ENCODE measurements at regions not wholly inside any gene's neighbourhood (a gene's known extent, or its start where the extent isn't known, plus 50 kb on each side); places are given as distances from the start of the nearest gene placed in this dataset.
"Not testable (repeated sequence)": the region's sequence is repeated elsewhere in the genome, so short reads cannot be mapped to it uniquely, and the experiment has no call there.

DNA sequence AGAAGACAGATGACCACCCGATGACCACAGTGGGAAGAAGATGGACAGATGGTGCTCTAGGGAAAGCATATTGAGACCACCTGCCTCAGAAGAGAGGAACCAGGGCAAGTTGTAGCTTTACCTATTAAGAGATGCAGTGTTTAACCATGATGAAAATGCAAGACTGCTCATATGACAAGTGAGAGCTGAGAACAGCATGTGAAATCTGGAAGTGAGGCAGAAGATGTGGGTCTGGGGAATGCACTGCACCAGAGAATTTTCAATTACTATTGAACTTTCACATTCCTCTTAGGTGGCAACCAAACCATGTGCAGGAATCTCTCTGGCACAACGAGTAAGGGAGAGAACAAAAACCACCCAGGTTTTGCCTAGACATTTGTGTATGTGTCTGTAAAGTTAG is 184.8 kb upstream of the CRIM1 start:
- DNase-seq (ENCODE audit: low spot score in 2 of 2) = no peak
- FAIRE-seq = no peak

DNA sequence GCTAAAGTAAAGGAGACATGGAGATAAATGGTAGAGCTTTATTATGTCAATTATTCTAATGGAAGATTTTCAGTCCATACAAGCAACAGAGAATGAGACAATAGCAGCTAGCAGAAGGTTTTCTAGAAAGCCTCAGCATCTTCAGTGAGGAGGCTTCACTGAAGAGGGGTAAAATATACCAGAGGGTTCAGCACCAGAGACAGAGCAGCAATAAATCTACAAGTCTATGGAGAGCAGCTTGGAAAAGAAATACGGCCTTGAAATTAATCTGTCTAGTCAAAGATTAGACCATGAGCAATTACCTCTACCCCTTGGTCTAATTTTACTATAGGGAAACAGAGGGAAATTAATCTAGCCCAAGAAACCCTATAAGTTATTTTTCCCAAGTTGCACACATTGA is 185.7 kb upstream of the CRIM1 start:
- no peak for DNase-seq (ENCODE audit: low spot score in 2 of 2)
- no peak for FAIRE-seq

DNA sequence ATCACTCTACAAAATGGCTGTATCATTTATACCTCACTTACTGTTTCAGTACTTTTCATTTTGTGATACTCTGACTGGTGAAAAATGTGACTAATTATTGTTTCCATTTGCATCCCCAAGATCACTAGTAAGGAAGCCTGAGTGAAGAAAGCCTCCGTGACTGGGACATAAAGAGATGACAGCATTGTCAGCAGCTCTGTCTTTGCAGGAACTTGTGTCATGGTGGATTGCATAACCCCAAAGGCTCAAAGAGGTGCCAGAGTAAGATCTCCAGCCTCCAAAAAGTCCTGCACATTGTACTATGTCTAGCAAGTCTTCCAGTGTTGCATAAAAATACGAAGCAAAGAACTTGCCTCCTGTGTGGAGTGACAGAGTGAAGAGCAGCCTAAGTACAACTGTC is 187.5 kb upstream of the CRIM1 start:
- no peak for DNase-seq (ENCODE audit: low spot score in 2 of 2)
- FAIRE-seq = no peak

DNA sequence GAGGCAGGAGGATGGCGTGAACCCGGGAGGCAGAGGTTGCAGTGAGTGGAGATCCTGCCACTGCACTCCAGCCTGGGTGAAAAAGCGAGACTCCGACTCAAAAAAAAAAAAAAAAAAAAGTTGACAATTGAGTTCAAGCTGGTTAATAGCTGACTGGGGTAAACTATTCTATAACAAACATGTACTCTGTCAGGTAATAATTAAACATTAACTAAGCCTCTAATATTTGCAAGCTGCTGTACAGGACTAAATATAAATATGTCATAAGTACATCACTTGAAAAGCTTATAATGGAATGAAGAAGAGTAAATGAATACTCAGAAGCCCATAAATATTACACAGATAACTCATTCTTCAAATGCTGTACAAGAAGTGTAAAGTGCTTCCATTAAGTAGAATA is 190.4 kb upstream of the CRIM1 start:
- FAIRE-seq (no peak), DNase-seq (ENCODE audit: low spot score in 2 of 2) (no peak)

DNA sequence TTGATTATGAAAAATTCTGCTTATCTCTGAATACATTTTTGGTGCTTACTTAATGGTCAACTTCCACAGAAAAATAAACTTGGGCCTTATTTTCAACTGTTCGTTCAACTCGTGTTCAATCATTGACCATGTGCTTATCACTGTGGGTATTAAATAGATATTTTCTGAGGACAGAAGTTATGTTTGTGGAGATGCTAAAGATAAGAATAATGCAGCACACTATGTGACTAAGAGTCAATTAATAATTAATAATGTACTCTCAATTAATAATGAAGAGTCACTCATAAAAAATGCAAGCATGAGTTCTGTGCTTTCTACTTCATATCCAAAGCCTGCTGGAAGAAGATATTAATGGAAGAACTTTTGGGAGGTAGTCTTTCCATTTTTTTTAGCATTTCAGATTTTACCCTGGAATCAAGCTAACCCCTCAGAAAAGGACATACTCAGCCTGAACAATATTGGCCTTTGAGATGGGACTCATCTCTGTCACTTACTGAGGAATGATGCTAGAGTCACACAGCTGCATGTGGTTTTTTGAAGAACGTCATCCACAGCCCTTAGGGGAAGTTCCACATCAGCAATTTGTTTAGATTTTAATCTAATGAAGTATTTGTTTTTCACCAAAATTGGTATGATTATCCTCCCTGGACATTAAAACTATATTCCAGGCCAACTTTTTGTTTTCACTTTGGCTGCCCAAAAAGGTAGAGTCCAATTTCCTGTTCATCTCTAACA is 191.9 kb upstream of the CRIM1 start:
- DNase-seq (ENCODE audit: low spot score in 2 of 2) = no peak

DNA sequence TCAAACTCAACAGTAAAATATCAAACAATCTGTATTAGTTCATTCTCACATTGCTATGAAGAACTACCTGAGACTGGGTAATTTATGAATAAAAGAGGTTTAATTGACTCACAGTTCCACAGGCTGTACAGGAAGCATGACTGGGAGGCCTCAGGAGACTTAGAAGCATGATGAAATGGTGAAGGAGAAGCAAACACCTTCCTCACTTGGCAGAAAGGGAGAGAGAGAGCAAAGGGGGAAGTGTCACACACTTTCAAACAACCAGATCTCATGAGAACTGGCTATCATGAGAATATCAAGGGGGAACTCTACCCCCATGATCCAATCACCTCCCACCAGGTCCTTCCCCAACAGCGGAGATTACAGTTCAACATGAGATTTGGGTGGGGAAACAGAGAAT is 198.5 kb upstream of the CRIM1 start:
- FAIRE-seq; DNase-seq (ENCODE audit: low spot score in 2 of 2): not testable (repeated sequence)

More for the DNA sequence above, 191.9 kb upstream of the CRIM1 start:
- FAIRE-seq = no peak

DNA sequence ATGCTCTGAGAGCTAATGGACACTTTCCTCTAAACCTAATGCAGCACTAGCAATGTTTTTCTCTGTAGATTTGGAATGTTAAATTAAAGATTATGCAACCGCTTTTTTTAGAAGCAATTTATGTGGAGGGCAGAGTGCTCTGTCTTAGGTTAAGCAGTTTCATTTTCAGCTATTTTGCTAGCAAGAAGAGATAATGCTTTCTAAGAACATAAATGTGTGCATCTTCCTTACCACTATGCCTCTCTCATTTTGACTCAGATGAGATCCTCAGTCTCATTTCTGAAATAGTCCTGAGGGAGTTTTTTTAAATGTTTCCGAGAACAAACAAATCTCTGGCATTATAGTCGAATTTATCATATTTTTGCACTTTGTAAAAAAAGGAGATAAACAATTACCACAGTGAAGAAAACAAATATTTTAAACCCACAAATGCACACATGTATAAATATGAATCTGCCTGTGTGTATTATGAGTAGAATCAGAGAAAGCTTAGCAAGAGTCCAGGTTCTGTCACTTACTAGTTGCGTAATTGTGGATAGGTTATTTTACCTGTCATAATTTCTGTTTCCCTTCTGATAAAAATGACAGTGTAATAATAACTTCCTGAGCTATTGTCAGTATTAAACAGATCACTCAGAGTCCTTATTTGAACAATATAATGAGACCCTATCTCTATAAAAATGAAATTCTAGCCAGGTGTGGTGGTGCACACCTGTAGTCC is 207.7 kb upstream of the CRIM1 start:
- DNase-seq (ENCODE audit: low spot score in 2 of 2) (no peak), FAIRE-seq (no peak)

DNA sequence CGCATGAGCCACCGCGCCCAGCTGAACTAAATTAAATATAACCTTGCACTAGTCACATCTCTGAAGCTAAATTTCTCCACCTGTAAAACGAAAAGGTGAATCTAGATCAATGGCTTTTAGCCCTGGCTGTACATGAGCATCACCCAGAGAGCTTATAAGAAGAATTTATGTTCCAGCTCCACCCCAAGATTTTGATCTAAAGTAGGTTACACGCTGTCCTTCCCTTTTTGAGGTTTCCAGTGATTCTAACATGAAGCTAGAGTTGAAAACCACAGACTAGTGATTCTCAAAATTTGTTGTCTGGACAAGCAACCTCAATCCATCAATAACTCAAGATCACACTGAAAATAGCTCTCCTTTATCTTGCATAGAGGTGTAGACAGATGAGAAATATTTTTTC is 208.8 kb upstream of the CRIM1 start:
- no peak for DNase-seq (ENCODE audit: low spot score in 2 of 2)
- no peak for FAIRE-seq

DNA sequence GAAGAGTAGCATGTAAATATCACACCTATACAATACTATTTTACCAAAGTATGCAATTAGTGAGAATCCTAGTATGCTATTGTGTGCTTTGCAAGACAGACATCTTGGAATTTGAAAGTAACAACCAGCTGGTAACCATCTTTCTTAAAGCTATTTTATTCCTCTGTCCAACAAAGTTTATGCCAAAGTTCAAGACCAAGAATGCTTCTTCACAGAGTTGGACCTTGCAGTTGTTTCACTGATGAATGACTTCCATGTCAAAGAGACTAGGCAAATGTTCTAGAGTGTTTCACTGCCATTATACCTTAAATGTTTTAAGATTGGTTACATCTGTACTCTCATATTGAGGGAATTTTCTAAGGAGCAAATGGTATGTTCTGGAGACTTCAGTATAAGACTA is 215.2 kb upstream of the CRIM1 start:
- FAIRE-seq = no peak
- DNase-seq (ENCODE audit: low spot score in 2 of 2) = no peak

DNA sequence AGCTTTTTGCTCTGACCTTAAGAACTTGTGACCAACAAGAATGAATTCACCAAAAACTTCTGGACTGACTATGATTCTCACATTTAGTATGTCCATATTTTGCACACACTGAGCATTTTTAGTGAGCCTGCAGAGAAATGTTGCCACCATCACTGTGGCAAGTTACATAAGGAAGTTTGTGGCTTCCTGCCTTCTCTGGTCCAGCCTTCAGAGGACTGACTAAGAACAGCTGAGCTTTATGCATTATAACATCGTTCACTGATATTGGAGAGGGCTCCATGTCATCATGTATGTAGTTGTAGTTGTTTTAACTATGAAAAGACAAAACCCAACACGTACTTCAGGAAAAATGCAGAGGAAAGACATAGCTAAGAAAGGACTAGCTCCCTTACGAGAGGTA is 218.0 kb upstream of the CRIM1 start:
- DNase-seq (ENCODE audit: low spot score in 2 of 2) = no peak
- no peak for FAIRE-seq

DNA sequence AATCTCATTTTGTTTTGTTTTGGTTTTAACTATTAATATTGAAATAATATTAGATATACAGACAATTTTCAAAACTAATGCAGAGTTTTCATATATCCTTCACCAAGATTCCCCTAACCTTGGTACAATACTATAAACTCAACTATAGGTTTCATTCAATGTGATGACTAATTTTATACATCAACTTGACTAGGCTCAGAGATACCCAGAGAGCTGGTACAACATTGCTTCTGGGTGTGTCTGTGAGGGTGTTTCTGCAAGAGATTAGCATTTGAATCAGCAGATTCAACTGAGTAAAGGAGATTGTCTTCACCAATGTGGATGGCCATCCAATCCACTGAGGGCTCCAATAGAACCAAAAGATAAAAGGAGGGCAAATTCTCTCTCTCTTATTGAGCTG is 221.3 kb upstream of the CRIM1 start:
- no peak for FAIRE-seq
- no peak for DNase-seq (ENCODE audit: low spot score in 2 of 2)

DNA sequence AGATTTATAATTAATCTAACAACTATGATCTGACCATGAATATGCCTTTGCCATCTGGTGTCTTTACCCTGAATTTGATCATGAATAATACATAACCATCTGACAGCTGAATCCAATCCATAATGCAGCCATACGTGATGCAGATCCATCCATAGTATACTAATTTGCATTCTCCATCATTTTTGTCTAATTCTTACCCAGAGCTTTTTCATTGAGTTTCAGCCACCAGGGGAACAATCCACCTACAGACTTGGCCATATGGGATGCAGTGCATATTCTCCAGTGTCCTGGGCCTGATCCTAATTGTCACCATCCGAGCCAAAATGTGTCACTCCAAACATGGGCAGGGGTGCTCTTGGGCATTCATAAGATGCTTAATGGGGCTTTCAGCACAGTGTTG is 227.2 kb upstream of the CRIM1 start:
- DNase-seq (ENCODE audit: low spot score in 2 of 2) (no peak), FAIRE-seq (no peak)

DNA sequence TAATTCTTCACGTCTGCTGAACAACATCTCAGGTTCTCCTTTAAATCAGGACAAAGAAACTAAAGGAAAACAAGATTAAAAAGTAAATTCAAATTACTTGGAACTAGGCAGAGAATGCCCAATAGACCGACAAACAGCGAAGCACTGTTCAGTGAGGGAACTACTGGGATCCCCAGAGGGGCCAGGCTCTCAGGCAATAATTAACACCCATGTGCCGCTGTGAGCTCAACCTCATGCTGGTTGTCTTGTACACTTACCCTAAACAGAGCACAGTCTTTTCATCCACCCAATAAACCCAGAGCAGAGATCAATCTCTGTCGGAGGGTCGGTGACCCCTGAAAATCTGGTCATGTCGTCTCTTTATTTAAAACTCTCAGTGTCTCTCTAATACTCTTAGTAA is 229.9 kb upstream of the CRIM1 start:
- DNase-seq (ENCODE audit: low spot score in 2 of 2) = no peak
- no peak for FAIRE-seq

DNA sequence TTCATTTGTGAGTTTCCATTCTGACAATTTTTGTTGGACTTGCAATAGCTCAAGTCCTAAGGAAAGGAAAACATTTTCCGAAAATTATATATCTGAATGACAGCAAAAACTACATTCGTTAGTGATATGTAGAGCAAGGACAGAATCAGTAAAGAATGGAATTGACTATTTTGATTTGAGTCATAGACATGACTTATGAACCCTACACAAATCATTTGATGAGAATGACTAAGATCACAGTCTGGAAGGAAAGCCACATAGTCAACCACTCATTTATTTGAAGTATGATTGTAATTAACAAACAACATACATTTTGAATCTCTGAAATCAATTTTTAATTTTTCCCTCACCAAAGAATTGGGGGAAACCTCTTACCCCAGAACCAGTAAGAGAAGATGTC is 231.6 kb upstream of the CRIM1 start:
- no peak for FAIRE-seq
- no peak for DNase-seq (ENCODE audit: low spot score in 2 of 2)

DNA sequence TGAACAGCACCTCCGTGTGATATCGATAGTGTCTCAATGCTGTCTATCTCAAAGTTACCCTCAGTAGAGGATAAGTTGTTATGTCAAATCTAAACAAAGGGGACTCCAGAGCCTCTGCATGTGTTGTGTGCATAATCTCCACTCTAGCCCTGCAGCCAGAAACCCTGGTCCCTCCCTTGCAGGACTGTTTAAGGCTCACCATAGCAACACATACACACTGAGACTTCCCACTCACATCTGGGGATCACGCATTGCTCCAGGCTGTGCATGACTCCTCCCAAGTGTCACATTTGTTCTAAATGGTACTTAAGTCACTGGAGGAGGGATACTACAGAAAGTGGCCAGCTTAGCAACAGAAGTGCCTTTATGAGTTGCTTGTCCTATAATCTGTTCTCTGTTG is 258.6 kb upstream of the CRIM1 start:
- no peak for DNase-seq (ENCODE audit: low spot score in 2 of 2)

DNA sequence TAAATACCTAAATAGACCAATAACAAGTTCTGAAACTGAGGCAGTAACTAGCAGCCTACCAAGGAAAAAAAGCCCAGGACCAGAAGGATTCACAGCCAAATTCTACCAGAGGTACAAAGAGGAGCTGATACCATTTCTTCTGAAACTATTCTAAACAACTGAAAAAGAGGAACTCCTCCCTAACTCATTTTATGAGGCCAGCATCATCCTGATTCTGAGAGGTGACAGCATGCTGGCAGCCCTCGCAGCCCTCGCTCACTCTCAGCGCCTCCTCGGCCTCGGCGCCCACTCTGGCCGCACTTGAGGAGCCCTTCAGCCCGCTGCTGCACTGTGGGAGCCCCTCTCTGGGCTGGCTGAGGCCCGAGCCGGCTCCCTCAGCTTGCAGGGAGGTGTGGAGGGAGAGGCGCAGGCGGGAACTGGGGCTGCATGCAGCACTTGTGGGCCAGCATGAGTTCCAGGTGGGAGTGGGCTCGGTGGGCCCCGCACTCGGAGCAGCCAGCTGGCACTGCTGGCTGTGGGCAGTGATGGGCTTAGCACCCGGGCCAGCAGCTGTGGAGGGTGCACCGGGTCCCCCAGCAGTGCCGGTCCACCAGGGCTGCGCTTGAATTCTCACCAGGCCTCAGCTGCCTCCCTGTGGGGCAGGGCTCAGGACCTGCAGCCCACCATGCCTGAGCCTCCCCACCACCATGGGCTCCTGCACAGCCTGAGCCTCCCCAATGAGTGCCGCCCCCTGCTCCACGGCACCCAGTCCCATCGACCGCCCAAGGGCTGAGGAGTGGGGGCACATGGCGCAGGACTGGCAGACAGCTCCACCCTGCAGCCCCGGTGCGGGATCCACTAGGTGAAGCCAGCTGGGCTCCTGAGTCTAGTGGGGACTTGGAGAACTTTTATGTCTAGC is 263.5 kb upstream of the CRIM1 start:
- not testable (repeated sequence) for DNase-seq (ENCODE audit: low spot score in 2 of 2); FAIRE-seq

More for the DNA sequence above, 258.6 kb upstream of the CRIM1 start:
- FAIRE-seq = no peak

DNA sequence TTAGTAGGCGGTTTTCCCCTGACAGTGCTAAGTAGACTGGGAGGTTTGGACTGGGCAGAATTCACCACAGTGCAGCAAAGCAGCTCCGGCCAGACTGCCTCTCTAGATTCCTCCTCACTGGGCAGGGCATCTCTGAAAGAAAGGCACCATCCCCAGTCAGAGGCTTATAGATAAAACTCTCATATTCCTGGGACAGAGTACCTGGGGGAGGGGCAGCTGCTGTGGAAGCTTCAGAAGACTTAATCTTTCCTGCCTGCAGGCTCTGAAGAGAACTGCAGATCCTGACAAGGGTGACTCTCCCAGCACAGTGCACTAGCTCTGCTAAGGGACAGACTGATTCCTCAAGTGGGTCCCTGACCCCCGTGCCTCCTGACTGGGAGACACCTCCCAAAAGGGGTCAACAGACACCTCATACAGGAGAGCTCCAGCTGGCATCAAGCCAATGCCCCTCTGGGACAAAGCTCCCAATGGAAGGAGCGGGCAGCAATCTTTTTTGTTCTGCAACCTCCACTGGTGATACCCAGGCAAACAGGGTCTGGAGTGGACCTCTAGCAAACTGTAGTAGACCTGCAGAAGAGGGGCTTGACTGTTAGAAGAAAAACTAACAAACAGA is 266.8 kb upstream of the CRIM1 start:
- FAIRE-seq (no peak), DNase-seq (ENCODE audit: low spot score in 2 of 2) (no peak)

DNA sequence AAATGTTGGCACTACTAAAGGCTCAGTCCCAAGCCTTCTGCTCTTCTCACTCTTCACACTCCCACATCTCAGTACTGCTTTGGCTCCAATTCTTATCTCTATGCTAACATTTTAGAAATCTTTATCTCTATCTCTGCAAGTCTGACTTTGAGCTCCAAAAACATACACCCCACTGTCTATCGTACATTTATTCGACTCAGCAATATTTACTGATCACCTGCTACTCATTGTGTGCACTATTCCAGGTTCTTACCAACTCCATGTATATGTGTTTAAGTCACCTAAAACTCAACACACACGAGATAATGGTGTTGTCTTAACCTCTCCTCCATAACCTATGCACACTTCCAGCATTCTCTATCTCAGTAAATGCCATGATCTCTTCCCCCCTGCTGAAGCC is 268.2 kb upstream of the CRIM1 start:
- DNase-seq (ENCODE audit: low spot score in 2 of 2) (no peak), FAIRE-seq (no peak)

DNA sequence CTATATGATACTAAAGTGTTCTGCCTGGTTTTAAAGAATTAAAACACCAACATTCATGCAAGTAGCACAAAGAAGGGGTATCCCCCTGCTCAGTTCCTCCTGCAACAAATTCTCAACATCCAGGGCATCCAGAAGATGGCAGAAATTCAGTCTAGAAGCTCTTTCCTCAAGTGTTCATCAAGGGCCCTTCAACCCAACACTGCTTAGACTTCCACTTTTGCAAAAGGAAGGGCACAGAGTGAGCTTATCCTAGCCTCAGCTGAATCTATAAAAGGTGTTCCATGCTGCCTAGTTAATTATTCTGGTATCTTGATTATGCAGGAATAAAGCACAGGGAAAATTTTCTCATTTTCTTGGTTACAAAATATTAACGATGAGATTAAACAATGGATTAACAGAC is 275.8 kb upstream of the CRIM1 start:
- DNase-seq (ENCODE audit: low spot score in 2 of 2) (no peak), FAIRE-seq (no peak)

DNA sequence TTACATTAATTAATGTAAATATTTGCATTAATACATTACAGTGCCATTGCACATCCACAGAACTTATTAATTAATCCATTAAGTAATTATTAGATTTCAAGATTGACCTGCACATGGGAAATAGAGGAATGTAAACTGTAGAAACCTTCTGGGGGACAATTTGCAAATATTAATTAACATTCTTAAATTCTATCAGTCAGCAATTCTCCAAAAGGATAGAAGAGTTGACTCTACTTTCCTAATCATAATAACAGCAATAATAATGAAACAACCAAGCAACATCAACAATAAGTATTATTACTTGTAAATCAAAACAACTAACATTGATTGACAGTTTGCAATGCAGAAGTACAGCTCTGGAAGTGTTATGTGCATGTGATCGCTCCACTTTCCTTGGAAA is 281.6 kb upstream of the CRIM1 start:
- FAIRE-seq = no peak

DNA sequence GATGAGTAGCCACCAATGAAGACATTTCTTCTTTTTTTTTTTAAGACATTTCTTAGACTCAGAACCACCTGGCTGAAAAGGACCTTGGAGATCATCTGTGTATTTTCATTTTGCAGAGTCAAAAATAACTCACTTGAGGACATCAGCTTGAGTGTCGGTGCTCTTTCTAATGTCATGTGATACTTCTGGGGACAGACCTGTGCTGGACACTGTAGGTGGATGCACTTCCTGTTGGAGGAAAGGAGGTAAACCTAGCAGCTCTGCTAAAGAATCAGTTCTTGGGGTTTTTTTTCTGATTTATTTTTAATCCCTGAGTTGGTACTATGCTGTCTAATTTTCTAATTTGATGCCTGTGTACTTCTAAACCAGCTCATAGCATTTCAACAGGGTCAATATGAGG is 283.9 kb upstream of the CRIM1 start:
- DNase-seq (ENCODE audit: low spot score in 2 of 2) (no peak), FAIRE-seq (no peak)

More for the DNA sequence above, 281.6 kb upstream of the CRIM1 start:
- no peak for DNase-seq (ENCODE audit: low spot score in 2 of 2)

All from frontal cortex (tissue), 3 donors.